ENCODE measurements at regions not wholly inside any gene's neighbourhood (a gene's known extent, or its start where the extent isn't known, plus 50 kb on each side); places are given as distances from the start of the nearest gene placed in this dataset.
A peak's percentile ranks its signal among the peaks of the same experiment; 100 is the strongest.

DNA sequence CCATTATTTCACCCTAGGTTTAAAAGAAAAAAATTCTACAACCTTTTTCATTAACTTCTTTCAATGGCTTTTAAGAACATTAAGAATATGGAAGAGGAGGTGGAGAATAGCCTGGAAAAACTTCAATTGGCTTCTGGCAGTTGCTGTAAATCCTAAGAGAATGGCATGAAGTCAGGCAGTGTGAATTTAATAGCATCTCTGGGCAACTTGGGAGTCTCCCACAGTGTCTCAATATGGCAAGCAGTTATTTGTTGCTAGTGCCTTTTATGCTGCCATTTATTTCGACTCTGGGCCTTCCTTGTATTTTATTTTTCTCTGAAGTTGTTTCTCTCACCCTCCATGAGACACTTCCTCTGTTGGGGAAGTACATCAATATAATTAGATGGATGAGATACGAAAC is 322.1 kb downstream of the CBLL2 start:
- no peak overlapping the region for H3K9ac ChIP-seq (replicated peaks; ENCODE audit: extremely low read depth, insufficient read depth, low read length)
- no peak overlapping the region for H3K27ac ChIP-seq (ENCODE audit: insufficient read depth, low read depth, low read length)
- dilution Hi-C loops (cut with MboI; ENCODE audit: extremely low pct_ligation_motif_present, low sequenced_read_pairs) (no loop called here), intact Hi-C loops (cut with micrococcal nuclease) (no loop called here)
- H3K27me3 ChIP-seq (ENCODE audit: control insufficient read depth in 2 of 2, insufficient read depth in 2 of 2, low read length in 2 of 2), result no peaks in the 10 kb centered on the region
- DNase-seq (ENCODE audit: low read depth, low spot score) (peak; percentile 9), FAIRE-seq (no peak)
- H3K9me1 ChIP-seq (replicated peaks; ENCODE audit: control insufficient read depth, extremely low read depth, insufficient read depth, low read length), result no peaks in the 10 kb centered on the region
- no peak overlapping the region for H3K4me3 ChIP-seq (replicated peaks in 1 of 3; ENCODE audit: insufficient read depth in 1 of 3, low read depth in 1 of 3, low read length in 3 of 3)
- ChIA-PET CTCF (no interaction called here), POLR2A (no interaction called here)
- no peaks in the 10 kb centered on the region for H3K4me1 ChIP-seq (ENCODE audit: control insufficient read depth, extremely low read depth, insufficient read depth, low read length)
- H4K20me1 ChIP-seq (replicated peaks; ENCODE audit: control insufficient read depth, extremely low read depth, insufficient read depth, low read length), result no peaks in the 10 kb centered on the region
- H3K79me2 ChIP-seq (ENCODE audit: control insufficient read depth, insufficient read depth, low read length), result no peaks in the 10 kb centered on the region
- H3K9me3 ChIP-seq (replicated peaks; ENCODE audit: control insufficient read depth, insufficient read depth, low read length), result no peaks in the 10 kb centered on the region
- no peak overlapping the region for H2AFZ ChIP-seq (ENCODE audit: low read depth, low read length)
- no peak for TF ChIP-seq JUN (IDR thresholded peaks at IDR 0.05; ENCODE audit: borderline replicate concordance, insufficient read depth, insufficient read length, low read depth)
- TF ChIP-seq, protein P1, sequence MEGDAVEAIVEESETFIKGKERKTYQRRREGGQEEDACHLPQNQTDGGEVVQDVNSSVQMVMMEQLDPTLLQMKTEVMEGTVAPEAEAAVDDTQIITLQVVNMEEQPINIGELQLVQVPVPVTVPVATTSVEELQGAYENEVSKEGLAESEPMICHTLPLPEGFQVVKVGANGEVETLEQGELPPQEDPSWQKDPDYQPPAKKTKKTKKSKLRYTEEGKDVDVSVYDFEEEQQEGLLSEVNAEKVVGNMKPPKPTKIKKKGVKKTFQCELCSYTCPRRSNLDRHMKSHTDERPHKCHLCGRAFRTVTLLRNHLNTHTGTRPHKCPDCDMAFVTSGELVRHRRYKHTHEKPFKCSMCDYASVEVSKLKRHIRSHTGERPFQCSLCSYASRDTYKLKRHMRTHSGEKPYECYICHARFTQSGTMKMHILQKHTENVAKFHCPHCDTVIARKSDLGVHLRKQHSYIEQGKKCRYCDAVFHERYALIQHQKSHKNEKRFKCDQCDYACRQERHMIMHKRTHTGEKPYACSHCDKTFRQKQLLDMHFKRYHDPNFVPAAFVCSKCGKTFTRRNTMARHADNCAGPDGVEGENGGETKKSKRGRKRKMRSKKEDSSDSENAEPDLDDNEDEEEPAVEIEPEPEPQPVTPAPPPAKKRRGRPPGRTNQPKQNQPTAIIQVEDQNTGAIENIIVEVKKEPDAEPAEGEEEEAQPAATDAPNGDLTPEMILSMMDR (IDR thresholded peaks at IDR 0.05; ENCODE audit: extremely low read depth in 1 of 2, insufficient read depth in 1 of 2, low read depth in 1 of 2, low read length in 2 of 2), result no peak
- TF ChIP-seq GATA2 (IDR thresholded peaks at IDR 0.05; ENCODE audit: insufficient read depth, insufficient read length, low read depth, low read length), result no peak
- TF ChIP-seq POLR2A (IDR thresholded peaks at IDR 0.05; ENCODE audit: low read depth, low read length), result no peak
- no peak for TF ChIP-seq FOS (IDR thresholded peaks at IDR 0.05; ENCODE audit: borderline replicate concordance, insufficient read depth, low read length)
- TF ChIP-seq POLR2AphosphoS5 (IDR thresholded peaks at IDR 0.05; ENCODE audit: insufficient read depth, low read depth, low read length), result no peak
- TF ChIP-seq EZH2 (IDR thresholded peaks at IDR 0.05; ENCODE audit: borderline replicate concordance, low read depth, low read length, severe bottlenecking), result no peak
- TF ChIP-seq, protein P2, sequence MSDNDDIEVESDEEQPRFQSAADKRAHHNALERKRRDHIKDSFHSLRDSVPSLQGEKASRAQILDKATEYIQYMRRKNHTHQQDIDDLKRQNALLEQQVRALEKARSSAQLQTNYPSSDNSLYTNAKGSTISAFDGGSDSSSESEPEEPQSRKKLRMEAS (IDR thresholded peaks at IDR 0.05; ENCODE audit: insufficient read depth, insufficient read length), result no peak
- no peak for TF ChIP-seq MYC (IDR thresholded peaks at IDR 0.05; ENCODE audit: low read depth, low read length)
- H3K36me3 ChIP-seq (ENCODE audit: control insufficient read depth in 2 of 2, extremely low read depth in 1 of 2, insufficient read depth in 2 of 2, low read length in 2 of 2), result no peaks in the 10 kb centered on the region
- H3K4me2 ChIP-seq (ENCODE audit: insufficient read depth, low read length), result no peak overlapping the region
- no TSS peak for BruUV-seq (replicated peaks)
